ENCODE measurements at regions not wholly inside any gene's neighbourhood (a gene's known extent, or its start where the extent isn't known, plus 50 kb on each side); places are given as distances from the start of the nearest gene placed in this dataset.

DNA sequence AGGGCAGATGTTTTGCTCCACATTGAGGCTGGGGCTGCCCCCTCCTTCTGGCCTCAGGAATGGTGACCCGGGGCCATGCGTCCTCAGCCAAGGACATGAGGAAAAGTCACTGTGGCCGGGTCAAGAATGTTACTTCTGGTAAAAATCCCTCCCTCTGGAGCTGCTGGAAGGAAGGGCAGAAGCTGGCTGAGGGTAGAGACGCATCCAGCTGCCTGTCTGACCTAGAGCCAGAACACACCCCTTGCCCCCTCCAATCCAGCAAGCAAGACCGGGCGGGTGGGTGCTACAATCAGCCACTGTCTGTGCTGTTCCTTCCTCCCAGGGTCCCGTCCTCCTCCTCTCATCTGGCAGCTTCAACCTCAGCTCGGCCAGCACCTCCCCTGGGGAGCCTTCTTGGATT, 59.0 kb downstream of the PTPRS start:
- TF ChIP-seq POLR2AphosphoS5 (IDR thresholded peaks at IDR 0.05; ENCODE audit: low read depth, low read length): no peak
- no peak for TF ChIP-seq EZH2 (IDR thresholded peaks at IDR 0.05; ENCODE audit: low read depth, low read length, severe bottlenecking)
- no peak for TF ChIP-seq SUZ12 (IDR thresholded peaks at IDR 0.05; ENCODE audit: low read length)
- TF ChIP-seq CHD2 (IDR thresholded peaks at IDR 0.05; ENCODE audit: low read length): no peak
- TF ChIP-seq FOSL1 (IDR thresholded peaks at IDR 0.05; ENCODE audit: insufficient read depth, low read depth, low read length): no peak
- TF ChIP-seq BRCA1 (IDR thresholded peaks at IDR 0.05; ENCODE audit: low read depth, low read length): no peak
- no peak for TF ChIP-seq ZNF274 (IDR thresholded peaks at IDR 0.05; ENCODE audit: borderline replicate concordance, extremely low read depth, low read length)
- TF ChIP-seq, protein P1, sequence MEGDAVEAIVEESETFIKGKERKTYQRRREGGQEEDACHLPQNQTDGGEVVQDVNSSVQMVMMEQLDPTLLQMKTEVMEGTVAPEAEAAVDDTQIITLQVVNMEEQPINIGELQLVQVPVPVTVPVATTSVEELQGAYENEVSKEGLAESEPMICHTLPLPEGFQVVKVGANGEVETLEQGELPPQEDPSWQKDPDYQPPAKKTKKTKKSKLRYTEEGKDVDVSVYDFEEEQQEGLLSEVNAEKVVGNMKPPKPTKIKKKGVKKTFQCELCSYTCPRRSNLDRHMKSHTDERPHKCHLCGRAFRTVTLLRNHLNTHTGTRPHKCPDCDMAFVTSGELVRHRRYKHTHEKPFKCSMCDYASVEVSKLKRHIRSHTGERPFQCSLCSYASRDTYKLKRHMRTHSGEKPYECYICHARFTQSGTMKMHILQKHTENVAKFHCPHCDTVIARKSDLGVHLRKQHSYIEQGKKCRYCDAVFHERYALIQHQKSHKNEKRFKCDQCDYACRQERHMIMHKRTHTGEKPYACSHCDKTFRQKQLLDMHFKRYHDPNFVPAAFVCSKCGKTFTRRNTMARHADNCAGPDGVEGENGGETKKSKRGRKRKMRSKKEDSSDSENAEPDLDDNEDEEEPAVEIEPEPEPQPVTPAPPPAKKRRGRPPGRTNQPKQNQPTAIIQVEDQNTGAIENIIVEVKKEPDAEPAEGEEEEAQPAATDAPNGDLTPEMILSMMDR (IDR thresholded peaks at IDR 0.05; ENCODE audit: control extremely low read depth in 1 of 3, insufficient read depth in 1 of 3, low read depth in 1 of 3, low read length in 3 of 3): no peak

All from H1 (cell line).